Stimulated activated CD8-positive, alpha-beta memory T cell treated with anti-CD3 and anti-CD28 coated beads, Interleukin-7, amount 100 ng/mL, for 24 hours (primary cell): ENCODE measurements at regions not wholly inside any gene's neighbourhood (a gene's known extent, or its start where the extent isn't known, plus 50 kb on each side); places are given as distances from the start of the nearest gene placed in this dataset.

ENCODE experiments used
- DNase-seq: peaks from one replicate; pipeline ENCODE4 v3.0.0-alpha.2; 2020; ENCODE audit warnings: low read depth

DNA sequence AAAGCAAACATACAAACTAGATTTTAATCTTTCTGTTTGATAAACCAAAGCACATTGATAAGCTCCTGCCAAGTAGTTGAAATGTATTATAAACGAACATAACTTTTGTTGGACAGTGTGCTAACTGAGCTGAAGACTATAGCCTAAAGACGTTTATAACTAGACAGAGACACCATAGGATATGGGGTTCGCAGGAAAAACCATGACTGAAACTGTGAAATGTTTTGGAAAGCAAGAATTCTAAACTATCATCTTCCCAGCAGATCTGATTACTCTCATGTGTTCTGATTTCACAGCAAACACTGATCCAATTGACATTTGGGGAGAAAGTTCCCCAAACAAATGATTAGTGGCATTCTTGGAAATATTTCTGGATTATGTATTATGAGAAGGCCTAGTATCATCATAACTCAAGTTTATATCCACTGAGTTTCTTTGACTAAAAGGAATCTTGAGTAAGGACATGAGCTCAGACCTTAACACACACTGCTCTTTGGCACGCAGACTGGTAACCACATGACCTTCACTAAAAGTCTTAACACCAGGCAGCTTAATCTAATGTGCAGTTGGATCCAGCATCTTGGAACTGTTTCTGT is 375.2 kb downstream of the ZNF608 start:
- no peak for DNase-seq

DNA sequence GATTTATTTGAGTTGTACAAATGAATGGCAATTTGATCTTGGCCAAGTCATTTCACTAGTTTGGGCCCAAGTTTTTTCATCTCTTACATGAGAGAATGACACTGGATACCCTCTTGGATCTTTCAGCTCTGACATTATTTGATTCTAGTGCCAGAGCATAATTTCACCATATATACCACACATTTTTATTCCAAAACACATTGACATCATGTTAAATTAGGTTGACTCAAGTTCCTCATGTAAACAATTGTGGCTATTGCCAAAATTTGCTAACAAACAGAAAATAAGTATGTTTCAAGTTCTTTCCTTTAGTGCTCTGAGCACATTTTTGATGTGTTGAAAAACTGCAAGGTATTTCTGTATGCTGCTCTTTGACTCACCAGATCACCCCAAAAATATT is 375.8 kb downstream of the ZNF608 start:
- no peak for DNase-seq

DNA sequence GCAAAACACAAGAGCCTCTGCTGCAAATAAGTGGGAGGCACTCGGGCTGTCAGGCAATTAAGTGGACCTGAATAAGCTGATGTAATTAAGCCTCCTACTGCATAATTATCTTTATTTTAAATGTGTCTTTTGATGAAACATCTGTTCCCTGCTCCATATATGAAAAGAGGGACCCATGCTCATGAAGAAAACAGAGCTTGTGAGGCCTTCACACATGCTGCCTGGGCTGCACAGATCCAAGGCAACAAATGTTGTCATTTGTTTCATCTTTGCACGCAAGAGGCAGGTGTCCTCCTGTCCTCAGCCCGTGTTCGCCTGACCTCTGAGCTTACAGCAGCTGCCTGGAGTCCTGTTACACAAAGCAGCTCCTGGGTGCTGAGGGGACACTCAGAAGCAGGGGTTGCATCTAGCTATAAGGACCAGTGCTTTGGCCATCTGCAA is 381.1 kb downstream of the ZNF608 start:
- DNase-seq: no peak

GRCh38 chr5:124355928-124356327 is 390.5 kb downstream of the ZNF608 start:
- no peak for DNase-seq

GRCh38 chr5:124353016-124353415 is 393.4 kb downstream of the ZNF608 start:
- no peak for DNase-seq

DNA sequence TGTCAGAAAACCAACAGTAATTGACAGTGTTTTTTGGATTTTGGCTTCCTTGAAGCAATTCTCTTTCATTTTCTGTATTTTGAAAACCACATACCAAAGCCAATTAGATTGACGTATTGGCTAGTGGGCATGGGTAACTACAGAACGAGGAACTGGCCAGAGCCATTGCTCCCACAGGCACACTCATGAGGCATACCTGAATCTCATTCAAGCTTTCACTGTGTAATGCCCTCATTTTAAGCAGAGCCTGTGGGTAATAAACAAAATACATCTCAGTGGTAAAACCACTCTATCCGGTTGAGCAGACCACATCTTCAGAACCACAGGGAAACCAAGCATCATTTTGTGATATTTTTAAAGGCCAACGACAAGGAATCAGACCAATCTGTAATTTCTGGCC is 394.1 kb downstream of the ZNF608 start:
- DNase-seq: no peak

DNA sequence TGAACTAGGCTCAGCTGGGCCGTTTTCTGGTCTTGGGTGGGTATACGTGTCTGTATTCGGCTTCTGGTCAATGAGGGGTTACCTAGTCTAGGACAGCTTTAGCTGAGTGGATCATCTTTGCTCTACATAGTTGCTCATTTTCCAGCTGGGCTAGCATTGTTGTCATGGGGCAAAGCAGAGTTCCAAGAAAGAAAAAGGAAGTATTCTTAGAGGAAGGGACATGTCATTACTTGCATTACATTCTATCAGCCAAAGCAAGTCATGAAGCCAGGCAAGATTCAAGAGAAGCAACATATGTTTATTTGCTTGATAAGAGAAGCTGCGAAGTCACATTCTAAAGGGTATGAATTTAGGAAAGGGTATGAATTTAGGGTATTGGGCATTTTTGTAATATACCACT is 396.5 kb downstream of the ZNF608 start:
- DNase-seq: no peak

GRCh38 chr5:124343451-124343867 is 403.0 kb downstream of the ZNF608 start:
- DNase-seq: no peak

GRCh38 chr5:124342986-124343385 is 403.5 kb downstream of the ZNF608 start:
- no peak for DNase-seq

DNA sequence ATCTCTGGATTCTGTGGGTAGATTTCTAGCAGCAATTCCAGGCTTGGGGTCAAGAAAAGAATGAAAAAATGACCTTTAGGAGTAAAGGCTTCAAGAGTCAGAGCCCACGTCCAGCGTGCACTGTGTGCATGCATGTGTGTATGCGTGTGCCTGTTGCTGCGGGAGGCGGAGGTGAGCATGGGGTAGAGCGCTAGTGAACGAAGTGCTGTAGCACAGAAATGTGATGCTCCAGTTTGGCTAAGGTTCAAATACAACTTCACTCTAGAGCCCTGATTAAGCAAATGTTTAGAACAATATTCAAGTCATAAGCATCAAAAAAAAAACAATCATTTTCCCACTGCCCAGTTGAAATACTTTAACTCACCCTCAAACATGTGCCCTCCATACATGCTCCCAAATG is 403.9 kb downstream of the ZNF608 start:
- no peak for DNase-seq

DNA sequence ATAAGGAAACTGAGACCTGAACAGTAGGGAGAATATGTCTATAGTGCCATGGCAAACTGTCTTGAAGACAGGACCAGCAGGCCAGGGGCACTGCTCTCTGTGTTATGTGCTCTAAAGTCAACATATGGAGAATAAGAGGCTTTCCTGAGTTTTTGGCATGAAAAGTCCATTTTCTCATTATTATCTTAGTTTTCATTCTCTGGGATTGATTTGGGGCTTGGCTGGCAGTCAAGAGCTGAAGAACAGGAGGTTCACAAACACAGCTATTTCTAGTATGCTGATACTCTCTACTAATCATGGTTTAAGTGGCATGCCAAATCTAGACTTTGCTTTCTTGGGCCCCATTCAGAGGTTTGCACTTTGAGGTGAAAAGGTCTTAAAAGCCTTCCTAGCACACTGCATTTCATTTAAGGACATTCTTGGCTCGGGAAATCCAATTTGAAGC is 404.4 kb downstream of the ZNF608 start:
- DNase-seq: no peak

DNA sequence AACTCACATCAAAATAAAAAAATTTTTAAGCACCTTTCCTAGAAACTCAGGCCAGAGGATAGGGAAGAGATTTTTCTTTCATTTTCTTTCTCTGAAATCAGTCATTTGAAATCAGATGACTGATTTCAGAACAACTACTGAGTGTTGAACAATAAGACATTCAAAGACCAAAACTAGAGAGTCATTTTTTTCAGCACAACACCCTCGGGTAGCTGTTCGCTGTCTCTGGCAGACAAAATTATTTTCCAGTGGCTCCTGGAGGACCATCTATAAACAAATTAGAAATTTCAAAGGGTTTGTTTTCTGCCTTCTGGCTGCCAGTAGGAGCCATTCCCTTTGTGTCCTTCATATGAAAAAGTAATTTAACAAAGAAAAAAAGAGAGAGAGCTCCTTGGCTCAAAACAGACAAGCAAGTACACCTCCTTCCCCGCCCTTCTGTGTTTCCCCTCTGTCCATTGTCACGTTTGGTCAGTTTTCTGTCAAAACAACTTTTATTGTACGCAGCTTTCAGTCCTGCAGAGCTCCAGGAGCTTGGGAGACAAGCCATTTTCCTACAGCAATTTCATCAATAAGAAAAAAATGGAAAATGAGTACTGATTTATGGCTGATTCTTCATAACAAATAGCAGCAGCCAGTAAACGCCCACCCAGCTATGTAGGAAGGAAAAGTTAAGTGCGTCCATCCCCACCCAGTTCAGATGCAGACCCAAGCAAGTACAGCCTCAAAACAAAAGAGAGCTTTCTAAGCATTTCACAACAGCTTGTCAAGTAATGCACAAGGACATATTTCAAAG is 405.2 kb downstream of the ZNF608 start:
- DNase-seq: no peak

GRCh38 chr5:124337996-124338395 is 408.4 kb downstream of the ZNF608 start:
- no peak for DNase-seq

GRCh38 chr5:124333298-124333979 is 413.0 kb downstream of the ZNF608 start:
- no peak for DNase-seq

DNA sequence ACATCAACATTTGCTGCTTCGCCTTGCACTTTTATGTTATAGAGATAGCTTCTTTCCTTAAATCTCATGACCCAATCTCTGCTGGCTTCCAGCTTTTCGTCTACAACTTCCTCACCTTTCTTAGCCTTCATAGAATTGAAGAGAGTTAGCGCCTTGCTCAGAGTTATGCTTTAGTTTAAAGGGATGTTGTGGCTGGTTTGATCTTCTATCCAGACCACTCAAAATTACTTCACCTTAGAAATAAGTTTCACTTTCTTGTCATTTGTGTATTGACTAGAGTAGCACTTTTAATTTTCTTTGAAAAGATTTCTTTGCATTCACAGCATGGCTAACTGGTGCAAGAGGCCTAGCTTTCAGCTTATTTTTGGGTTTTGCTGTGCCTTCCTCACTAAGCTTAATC is 414.2 kb downstream of the ZNF608 start:
- no peak for DNase-seq

- DNase-seq: no peak
Measured at GRCh38 chr5:124330595-124331220, 415.7 kb downstream of the ZNF608 start.

DNA sequence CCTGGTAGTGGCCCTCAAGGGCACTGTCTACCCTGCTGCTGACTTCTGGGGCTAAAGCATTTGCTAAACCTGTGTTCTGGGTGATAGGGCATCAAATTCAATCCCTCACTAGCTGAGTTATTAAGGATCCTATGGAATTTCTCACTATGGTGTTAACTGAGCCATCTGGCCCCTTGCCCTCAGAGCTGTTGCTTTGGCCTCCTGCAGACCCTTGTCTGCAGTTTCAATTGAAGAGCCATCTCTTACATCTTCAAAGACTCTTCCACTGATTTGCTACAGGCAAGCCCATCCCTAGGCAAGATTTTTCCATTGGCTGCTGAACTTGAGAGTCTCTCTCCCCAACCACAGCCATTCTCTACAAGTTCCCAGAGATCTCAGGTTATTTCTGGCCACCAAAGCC is 418.2 kb downstream of the ZNF608 start:
- DNase-seq: no peak

- DNase-seq: no peak
Measured at GRCh38 chr5:124318661-124319060, 427.8 kb downstream of the ZNF608 start.

DNA sequence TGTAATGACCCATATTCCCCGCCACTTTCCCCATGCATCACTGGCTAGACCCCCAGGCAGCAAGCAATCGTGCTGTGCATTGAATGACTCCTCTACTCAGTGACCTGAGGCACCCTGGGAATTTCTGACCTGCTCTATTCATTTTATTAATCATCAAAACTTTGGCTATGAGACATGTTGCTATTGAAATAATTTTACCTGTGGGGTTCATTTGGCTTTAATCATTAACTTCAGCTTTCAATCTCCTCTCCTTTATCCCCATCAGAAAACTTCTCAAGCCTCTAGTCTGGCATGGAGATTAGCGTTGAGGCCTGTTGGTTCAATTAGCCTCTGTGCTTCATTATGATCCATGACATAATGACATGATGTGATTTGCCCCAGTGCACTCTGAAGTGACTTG is 429.0 kb downstream of the ZNF608 start:
- no peak for DNase-seq

DNA sequence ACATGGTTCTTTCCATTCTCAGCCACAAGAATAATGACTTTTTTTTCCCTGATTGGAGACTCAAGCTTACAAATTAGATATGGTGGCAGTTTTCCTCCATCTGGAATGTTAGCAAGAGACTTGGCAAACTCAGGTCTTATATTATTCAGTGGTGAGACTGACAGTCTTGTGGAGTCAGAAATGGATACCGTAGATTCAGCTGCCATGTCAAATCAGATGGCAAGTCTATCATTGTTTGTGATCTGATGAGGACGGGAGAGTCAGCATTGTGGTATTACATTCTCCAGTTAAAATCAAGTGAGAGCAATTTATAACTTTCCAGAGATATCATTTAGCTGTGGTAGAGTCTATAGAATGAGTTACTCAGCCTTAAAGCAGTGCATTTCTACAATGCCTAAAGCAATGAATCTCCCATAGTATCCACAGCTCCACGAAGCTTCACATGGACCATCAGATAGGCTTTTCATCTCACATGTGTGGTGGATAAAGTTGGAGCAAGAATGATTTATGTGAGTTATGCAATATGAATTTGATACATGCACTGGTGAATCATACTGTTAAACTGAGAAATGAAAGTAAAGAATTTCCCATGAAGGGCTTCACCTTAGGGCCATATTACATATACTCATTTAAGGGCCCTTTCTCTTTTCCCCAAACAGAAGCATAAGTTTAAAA is 430.6 kb downstream of the ZNF608 start:
- DNase-seq: no peak

GRCh38 chr5:124310453-124310852 is 436.0 kb downstream of the ZNF608 start:
- DNase-seq: no peak
